GM19351 (cell line): ENCODE measurements at regions not wholly inside any gene's neighbourhood (a gene's known extent, or its start where the extent isn't known, plus 50 kb on each side); places are given as distances from the start of the nearest gene placed in this dataset.
"Not testable (repeated sequence)": the region's sequence is repeated elsewhere in the genome, so short reads cannot be mapped to it uniquely, and the experiment has no call there.

ENCODE experiments used
- ATAC-seq: cut with Tn5 transposase; IDR thresholded peaks from one replicate; pipeline ENCODE4 v1.9.1; 2021; ENCODE audit warnings: mild to moderate bottlenecking, moderate library complexity; ENCODE audit not compliant: unreplicated experiment

GRCh38 chr5:92011845-92012244, 628.7 kb upstream of the ARRDC3 start:
- ATAC-seq, result not testable (repeated sequence)

GRCh38 chr5:92003806-92004205, 620.7 kb upstream of the ARRDC3 start:
- no peak for ATAC-seq

- no peak for ATAC-seq
These were observed 619.7 kb upstream of the ARRDC3 start for GRCh38 chr5:92002721-92003274.

- no peak for ATAC-seq
These were observed 615.7 kb upstream of the ARRDC3 start for GRCh38 chr5:91998774-91999173.

- ATAC-seq, result no peak
These were observed 600.8 kb upstream of the ARRDC3 start for GRCh38 chr5:91983869-91984268.

GRCh38 chr5:91978221-91978882, 595.2 kb upstream of the ARRDC3 start:
- no peak for ATAC-seq

GRCh38 chr5:91977579-91977978, 594.5 kb upstream of the ARRDC3 start:
- no peak for ATAC-seq

- no peak for ATAC-seq
These were observed 593.3 kb upstream of the ARRDC3 start for GRCh38 chr5:91976451-91976850.

GRCh38 chr5:91963166-91963565, 580.0 kb upstream of the ARRDC3 start:
- no peak for ATAC-seq

- no peak for ATAC-seq
These were observed 574.5 kb upstream of the ARRDC3 start for GRCh38 chr5:91957666-91958065.

GRCh38 chr5:91956738-91957137, 573.6 kb upstream of the ARRDC3 start:
- no peak for ATAC-seq

- no peak for ATAC-seq
These were observed 572.5 kb upstream of the ARRDC3 start for GRCh38 chr5:91955610-91956009.

- ATAC-seq, result no peak
These were observed 571.0 kb upstream of the ARRDC3 start for GRCh38 chr5:91954136-91954535.

- no peak for ATAC-seq
These were observed 567.2 kb upstream of the ARRDC3 start for GRCh38 chr5:91950328-91950727.

- no peak for ATAC-seq
These were observed 563.8 kb upstream of the ARRDC3 start for GRCh38 chr5:91946870-91947269.

- no peak for ATAC-seq
These were observed 558.5 kb upstream of the ARRDC3 start for GRCh38 chr5:91941588-91941987.

GRCh38 chr5:91938441-91938840, 555.3 kb upstream of the ARRDC3 start:
- ATAC-seq, result no peak

GRCh38 chr5:91937121-91937520, 554.0 kb upstream of the ARRDC3 start:
- ATAC-seq, result no peak

GRCh38 chr5:91929522-91929817, 546.4 kb upstream of the ARRDC3 start:
- ATAC-seq, result peak; percentile 15

GRCh38 chr5:91928754-91929521, 545.8 kb upstream of the ARRDC3 start:
- ATAC-seq, result peak; percentile 71

GRCh38 chr5:91927439-91927838, 544.3 kb upstream of the ARRDC3 start:
- ATAC-seq, result no peak

- ATAC-seq, result no peak
These were observed 542.1 kb upstream of the ARRDC3 start for GRCh38 chr5:91925249-91925648.
